ENCODE measurements at regions not wholly inside any gene's neighbourhood (a gene's known extent, or its start where the extent isn't known, plus 50 kb on each side); places are given as distances from the start of the nearest gene placed in this dataset.

- DNase-seq (ENCODE audit: low spot score), result no peak
Observed at GRCh38 chr4:132859929-132860328, 289.2 kb upstream of the PCDH10 start.

DNA sequence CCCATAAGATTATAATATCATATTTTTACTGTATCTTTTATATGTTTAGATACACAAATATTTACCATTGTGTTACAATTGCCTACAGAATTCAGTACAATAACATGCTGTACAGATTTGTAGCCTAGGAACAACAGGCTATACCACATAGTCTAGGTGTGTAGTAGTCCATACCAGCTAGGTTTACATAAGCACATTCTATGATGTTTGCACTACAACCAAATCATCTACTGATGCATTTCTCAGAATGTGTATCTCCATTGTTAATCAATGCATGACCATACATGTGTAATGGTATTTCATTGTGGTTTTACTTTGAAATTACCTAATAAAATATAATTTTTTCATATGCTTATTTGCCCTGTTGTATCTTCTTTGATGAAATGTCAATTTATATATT is 288.1 kb upstream of the PCDH10 start:
- DNase-seq (ENCODE audit: low spot score), result no peak

DNA sequence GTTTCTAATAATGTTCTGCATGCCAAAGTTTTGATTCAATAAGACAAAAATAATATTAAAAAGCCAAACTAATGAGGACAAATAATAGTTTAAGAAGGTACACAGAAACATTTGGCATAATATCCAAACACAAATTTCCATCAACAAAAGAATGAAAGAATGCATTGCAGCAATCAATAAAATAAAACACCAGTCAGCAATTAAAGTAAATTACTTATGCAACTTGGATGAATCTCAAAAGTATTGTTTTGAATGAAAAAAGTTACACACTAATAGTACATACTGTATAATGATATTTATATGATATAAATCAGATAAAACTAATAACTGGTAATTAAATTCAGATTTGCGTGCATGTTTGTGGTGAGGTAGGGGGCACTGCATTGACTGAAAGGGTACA is 285.5 kb upstream of the PCDH10 start:
- no peak for DNase-seq (ENCODE audit: low spot score)

- DNase-seq (ENCODE audit: low spot score), result no peak
Observed at GRCh38 chr4:132865458-132865857, 283.6 kb upstream of the PCDH10 start.

DNA sequence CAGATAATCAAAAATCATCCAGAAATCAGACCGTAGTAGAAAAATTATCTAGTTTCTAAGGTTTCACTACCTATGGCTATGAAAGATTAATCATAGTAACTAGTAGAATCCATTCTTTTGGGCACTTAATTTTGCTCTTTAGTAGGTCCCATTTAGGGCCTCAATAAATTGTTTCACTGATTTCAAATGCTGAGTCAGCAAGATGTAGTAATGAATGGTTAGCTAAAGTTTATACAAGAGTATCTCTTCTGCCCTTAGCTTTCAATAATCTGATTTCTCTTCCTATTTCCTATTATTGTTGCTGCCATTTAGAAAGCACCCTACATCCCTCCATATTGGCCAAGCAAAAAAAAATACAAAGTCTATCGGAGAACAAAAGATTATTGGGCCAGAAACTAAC is 283.2 kb upstream of the PCDH10 start:
- DNase-seq (ENCODE audit: low spot score), result no peak

DNA sequence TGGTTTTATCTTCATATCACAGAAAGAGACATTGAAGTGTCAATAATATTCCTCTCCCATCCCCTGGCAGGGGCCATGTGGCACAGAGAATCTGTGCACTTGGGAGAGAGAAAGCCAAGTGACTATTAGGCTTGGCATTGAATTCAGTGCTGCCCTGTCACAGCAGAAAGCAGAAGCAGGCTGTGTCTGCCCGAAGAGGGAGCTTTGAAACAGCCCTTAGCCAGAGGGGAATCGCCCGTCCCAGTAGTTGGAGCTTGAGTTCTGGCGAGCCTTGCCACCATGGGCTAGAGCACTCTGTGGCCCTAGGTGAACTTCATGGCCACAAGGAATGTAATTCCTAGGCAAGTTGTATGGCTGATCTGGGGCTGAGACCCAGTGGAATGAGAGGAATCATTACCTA is 282.5 kb upstream of the PCDH10 start:
- DNase-seq (ENCODE audit: low spot score), result no peak

DNA sequence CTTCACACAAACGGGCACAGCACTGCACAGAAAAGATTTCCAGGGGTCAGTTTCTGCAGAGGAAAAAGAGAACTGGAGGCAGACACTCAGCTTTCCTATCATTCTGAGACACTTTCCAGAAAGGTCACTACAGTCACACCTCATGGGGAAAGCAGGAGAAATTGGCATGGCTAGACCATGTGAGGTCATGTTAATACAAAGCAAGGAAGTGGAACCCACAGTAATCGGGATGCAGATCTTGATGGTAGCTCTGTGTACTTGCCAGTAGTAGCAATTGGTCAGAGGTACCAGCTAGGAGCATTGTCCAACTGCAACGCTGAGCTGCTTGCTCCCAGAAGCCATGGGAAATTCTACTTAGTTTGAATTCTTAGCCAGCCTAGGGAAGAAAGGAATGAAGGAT is 255.3 kb upstream of the PCDH10 start:
- no peak for DNase-seq (ENCODE audit: low spot score)

- no peak for DNase-seq (ENCODE audit: low spot score)
Observed at GRCh38 chr4:132901224-132901623, 247.9 kb upstream of the PCDH10 start.

- DNase-seq (ENCODE audit: low spot score), result no peak
Observed at GRCh38 chr4:132910229-132910748, 238.8 kb upstream of the PCDH10 start.

DNA sequence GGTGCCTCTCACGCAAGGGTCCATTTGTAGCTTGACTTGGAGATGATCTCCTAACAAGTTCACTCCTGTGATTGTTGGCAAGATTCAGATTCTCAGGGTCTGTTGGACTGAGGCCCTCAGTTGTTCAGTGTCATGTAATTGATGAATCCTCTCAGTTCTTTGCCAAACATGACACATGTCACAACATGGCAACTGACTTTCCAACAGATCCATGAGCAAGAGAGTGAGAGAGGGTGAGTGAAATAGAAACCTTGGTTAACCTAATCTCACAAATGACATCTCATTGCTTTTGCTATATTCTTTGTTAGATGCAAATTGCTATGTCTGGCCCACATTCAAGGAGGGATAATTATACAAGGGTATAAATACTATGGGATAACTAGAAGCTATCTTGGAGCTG is 231.0 kb upstream of the PCDH10 start:
- no peak for DNase-seq (ENCODE audit: low spot score)

- DNase-seq (ENCODE audit: low spot score), result no peak
Observed at GRCh38 chr4:132923516-132923915, 225.6 kb upstream of the PCDH10 start.

DNA sequence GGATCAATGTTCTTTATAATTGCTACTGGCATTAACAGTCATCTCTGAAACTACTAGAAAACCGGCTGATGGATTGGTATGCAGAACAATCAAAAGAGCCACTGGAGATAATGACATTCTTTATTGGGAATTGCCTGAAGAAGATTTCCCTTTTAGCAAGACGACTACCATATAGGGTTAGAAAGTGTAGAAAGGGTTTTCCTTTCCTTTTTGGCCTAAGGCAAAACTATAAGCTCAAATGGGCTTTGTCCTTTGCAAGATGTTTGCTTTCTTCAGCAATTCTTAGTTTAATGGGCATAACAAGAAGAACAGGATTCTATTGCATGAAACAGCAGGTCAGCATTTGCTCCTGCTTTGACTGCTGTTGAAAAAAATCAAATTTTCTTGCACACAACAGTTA is 214.2 kb upstream of the PCDH10 start:
- peak; percentile 55 for DNase-seq (ENCODE audit: low spot score)

DNA sequence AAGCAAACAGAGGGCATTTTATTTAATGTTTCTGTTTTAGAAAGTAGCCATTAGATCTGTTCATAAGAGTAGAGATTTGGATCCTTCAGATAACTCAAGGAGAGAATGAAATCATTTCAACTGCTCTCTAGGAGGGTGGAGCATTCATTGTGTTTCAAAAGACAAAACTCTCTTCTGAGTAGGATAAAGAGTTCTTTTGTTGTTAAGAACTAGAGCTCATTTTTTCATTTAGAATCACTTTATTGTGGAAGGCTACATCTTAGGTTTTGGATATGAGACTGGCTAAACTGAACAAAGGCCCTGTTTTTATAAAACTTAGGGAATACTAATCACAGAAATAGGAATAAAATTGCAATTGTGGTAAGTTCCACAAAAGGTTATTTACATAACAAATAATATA is 193.9 kb upstream of the PCDH10 start:
- no peak for DNase-seq (ENCODE audit: low spot score)

DNA sequence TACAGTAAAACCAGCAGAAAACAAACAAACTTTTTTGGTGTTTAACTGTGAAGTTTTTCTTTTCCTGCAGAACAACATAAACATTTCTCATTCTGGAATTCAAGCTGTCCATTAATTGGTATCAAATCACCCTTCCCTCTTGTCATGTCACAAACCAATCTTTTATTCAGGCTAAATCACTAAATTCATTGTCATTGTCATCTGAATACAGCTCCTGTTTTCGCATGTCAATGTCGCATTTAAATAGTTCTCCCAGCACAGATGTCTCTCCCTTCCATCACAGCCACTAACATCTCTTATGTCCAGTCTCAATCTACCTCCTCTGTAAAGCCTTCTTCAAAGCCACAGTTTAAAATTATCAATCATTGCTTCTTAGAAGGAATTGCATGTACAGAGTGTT is 192.1 kb upstream of the PCDH10 start:
- DNase-seq (ENCODE audit: low spot score), result no peak

GRCh38 chr4:132958457-132959263 is 190.4 kb upstream of the PCDH10 start:
- DNase-seq (ENCODE audit: low spot score), result no peak

DNA sequence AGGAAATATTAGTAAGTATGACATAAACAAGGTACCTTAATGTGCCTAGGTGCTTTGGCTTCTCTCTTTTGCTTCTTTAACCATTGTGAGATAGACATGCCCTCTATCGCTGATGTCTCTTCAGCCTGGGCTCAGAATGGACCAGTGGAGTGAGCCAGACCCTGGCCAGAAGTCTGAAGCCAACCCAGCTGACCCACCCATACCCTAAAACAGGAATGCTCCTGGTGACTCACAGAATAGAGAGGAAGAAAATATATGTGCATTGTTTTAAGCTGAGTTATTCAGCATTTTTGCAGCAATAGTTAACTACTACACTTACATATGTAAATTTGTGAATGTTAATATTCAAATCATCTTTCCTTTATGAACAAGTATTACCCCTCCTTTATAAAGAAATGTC is 167.5 kb upstream of the PCDH10 start:
- no peak for DNase-seq (ENCODE audit: low spot score)

DNA sequence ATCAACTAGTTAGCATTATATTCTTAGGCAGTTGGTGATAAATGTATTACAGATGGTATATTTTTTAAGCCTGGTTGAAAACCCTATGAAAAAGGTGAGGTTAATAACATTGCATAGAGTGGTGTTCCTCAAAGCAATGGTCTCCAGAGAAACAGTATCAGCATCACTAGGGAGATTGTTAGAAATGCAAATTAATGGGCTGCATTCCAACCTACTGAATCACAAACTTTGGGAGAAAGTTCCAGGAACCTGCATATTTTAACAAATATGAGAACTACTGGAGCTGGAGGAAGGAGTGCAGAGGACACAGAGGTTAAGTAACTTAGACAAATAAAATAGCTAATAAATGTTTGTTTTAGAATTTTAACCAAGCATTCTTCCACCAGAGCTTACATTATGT is 166.9 kb upstream of the PCDH10 start:
- no peak for DNase-seq (ENCODE audit: low spot score)

GRCh38 chr4:132991111-132991510 is 158.0 kb upstream of the PCDH10 start:
- no peak for DNase-seq (ENCODE audit: low spot score)

DNA sequence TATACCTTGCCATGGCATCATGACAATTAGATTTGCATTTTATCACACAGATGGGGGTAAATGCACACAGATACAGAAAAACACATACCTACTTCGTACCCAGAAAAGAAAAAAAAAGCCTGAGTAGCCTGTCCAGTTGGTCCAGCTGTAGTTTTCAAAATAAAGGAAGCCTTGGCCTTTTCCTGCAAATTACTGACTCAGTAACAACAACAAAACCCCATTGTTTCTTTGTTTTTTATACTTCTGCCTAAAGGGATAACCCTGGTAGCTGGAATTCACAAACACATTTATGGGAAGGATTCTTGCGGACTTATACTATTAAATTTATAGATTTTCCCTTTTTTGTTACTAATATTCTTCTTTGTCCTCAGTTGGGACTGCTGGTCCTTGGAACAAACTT is 156.4 kb upstream of the PCDH10 start:
- DNase-seq (ENCODE audit: low spot score), result no peak

- DNase-seq (ENCODE audit: low spot score), result no peak
Observed at GRCh38 chr4:132998585-132999230, 150.4 kb upstream of the PCDH10 start.

DNA sequence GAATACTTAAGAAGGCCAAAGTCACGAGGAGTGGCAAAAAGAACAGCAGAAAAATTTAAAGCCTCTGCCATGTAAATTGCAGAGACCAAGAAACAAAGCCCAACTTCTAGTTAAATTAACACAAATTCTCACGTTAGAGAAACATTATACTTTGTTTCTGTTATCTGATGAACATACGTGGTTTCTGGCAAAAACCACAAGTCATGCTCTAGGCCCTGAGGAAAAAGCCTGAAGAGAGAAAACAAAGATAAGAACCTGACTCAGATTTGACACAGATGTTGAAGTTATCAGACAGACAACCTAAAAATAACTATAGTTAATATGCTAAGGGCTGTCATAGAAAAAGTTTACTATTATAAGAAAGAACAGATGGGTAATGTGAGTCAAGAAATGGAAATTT is 149.1 kb upstream of the PCDH10 start:
- peak; percentile 76 for DNase-seq (ENCODE audit: low spot score)

DNA sequence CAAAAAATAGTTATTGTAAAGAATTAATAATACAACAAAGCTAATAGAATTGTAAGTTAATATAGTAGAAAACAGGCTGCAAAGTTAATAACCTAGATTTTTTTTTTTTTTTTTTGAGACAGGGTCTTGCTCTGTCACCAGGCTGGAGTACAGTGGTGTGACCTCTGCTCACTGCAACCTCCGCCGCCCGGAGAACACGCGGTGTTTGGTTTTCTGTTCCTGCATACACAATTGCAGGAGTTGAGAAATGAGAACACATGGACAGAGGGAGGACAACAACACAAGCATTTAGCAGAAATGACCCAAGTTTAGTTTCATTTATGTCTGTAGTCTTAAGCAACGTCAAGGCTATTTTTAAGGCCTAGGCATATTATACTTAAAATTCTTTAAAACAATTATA is 145.9 kb upstream of the PCDH10 start:
- no peak for DNase-seq (ENCODE audit: low spot score)

GRCh38 chr4:133014473-133015135 is 134.5 kb upstream of the PCDH10 start:
- DNase-seq (ENCODE audit: low spot score), result peak; percentile 79

All from umbilical cord (tissue), 1 donor.